ENCODE measurements at regions not wholly inside any gene's neighbourhood (a gene's known extent, or its start where the extent isn't known, plus 50 kb on each side); places are given as distances from the start of the nearest gene placed in this dataset.

- no peak overlapping the region for H4K8ac ChIP-seq (ENCODE audit: low read depth, low read length)
- no peak overlapping the region for H2AFZ ChIP-seq (ENCODE audit: low read length)
- H3K9ac ChIP-seq (ENCODE audit: low read depth, low read length, poor library complexity) = no peak overlapping the region
- H3K4me3 ChIP-seq (ENCODE audit: low read length in 2 of 2) = no peak overlapping the region
- H3K14ac ChIP-seq (ENCODE audit: low read length) = no peak overlapping the region
- no CpG with 5 or more reads among the region's 5 CpGs for WGBS, 2 donors (ENCODE audit: extremely low coverage in 2 of 2, insufficient read length in 2 of 2, insufficient replicate concordance in 1 of 2)
- no peak overlapping the region for H3K4me2 ChIP-seq (ENCODE audit: insufficient read depth, low read length, poor library complexity, severe bottlenecking)
- H2BK5ac ChIP-seq (ENCODE audit: low read length) = no peak overlapping the region
- no peak overlapping the region for H2BK120ac ChIP-seq (ENCODE audit: low read depth, low read length)
- H3K36me3 ChIP-seq (replicated peaks in 1 of 2; ENCODE audit: control insufficient read depth in 2 of 2, insufficient read depth in 2 of 2, low read length in 2 of 2) = no peaks in the 10 kb centered on the region
- no peak overlapping the region for H3K23ac ChIP-seq (ENCODE audit: low read depth, low read length, poor library complexity)
- H3K18ac ChIP-seq (ENCODE audit: low read length) = no peak overlapping the region
- no peaks in the 10 kb centered on the region for H3K79me1 ChIP-seq (ENCODE audit: low read depth, low read length)
- DNase-seq (ENCODE audit: low spot score) = no peak
- no peak overlapping the region for H3K27ac ChIP-seq (replicated peaks; ENCODE audit: low read length)
- H3K27me3 ChIP-seq (ENCODE audit: control insufficient read depth in 3 of 3, insufficient read depth in 3 of 3, low read depth in 1 of 3, low read length in 3 of 3) = no peaks in the 10 kb centered on the region
- H3K9me3 ChIP-seq (replicated peaks in 1 of 2; ENCODE audit: control insufficient read depth in 2 of 2, insufficient read depth in 1 of 2, low read depth in 1 of 2, low read length in 2 of 2) = no peaks in the 10 kb centered on the region
- H2BK12ac ChIP-seq (ENCODE audit: low read length) = no peak overlapping the region
- H2BK15ac ChIP-seq (ENCODE audit: low read length) = no peak overlapping the region
- H4K91ac ChIP-seq (ENCODE audit: low read depth, low read length, poor library complexity) = no peak overlapping the region
- H2AK5ac ChIP-seq (ENCODE audit: low read depth, low read length) = no peak overlapping the region
- peaks cover 0 to 15% of the 10 kb centered on the region in 2 donors for H3K4me1 ChIP-seq (ENCODE audit: control insufficient read depth in 2 of 2, insufficient read depth in 1 of 2, low read depth in 1 of 2, low read length in 2 of 2)
- H3K4ac ChIP-seq (ENCODE audit: low read length) = no peak overlapping the region
Observed at GRCh38 chr16:56111100-56111499, 80.2 kb upstream of the GNAO1 start.

- Histone ChIP-seq H3K9me3 (replicated peaks in 1 of 2; ENCODE audit: control insufficient read depth in 2 of 2, insufficient read depth in 1 of 2, low read depth in 1 of 2, low read length in 2 of 2) (no peaks in the 10 kb centered on the region), H3K4ac (ENCODE audit: low read length) (no peak overlapping the region), H2BK12ac (ENCODE audit: low read length) (no peak overlapping the region), H3K4me2 (ENCODE audit: insufficient read depth, low read length, poor library complexity, severe bottlenecking) (no peak overlapping the region), H2BK120ac (ENCODE audit: low read depth, low read length) (no peak overlapping the region), H2AK5ac (ENCODE audit: low read depth, low read length) (no peak overlapping the region), H3K79me1 (ENCODE audit: low read depth, low read length) (no peaks in the 10 kb centered on the region), H2BK5ac (ENCODE audit: low read length) (no peak overlapping the region), H3K9ac (ENCODE audit: low read depth, low read length, poor library complexity) (no peak overlapping the region), H3K14ac (ENCODE audit: low read length) (no peak overlapping the region), H3K18ac (ENCODE audit: low read length) (no peak overlapping the region), H3K27me3 (ENCODE audit: control insufficient read depth in 3 of 3, insufficient read depth in 3 of 3, low read depth in 1 of 3, low read length in 3 of 3) (no peaks in the 10 kb centered on the region), H3K4me1 (ENCODE audit: control insufficient read depth in 2 of 2, insufficient read depth in 1 of 2, low read depth in 1 of 2, low read length in 2 of 2) (peaks cover 0 to 11% of the 10 kb centered on the region in 2 donors), H4K8ac (ENCODE audit: low read depth, low read length) (no peak overlapping the region), H3K23ac (ENCODE audit: low read depth, low read length, poor library complexity) (no peak overlapping the region), H2BK15ac (ENCODE audit: low read length) (no peak overlapping the region), H2AFZ (ENCODE audit: low read length) (no peak overlapping the region), H3K4me3 (ENCODE audit: low read length in 2 of 2) (no peak overlapping the region), H4K91ac (ENCODE audit: low read depth, low read length, poor library complexity) (no peak overlapping the region), H3K27ac (replicated peaks; ENCODE audit: low read length) (no peak overlapping the region), H3K36me3 (replicated peaks in 1 of 2; ENCODE audit: control insufficient read depth in 2 of 2, insufficient read depth in 2 of 2, low read length in 2 of 2) (no peaks in the 10 kb centered on the region)
- no peak for DNase-seq (ENCODE audit: low spot score)
- WGBS, 2 donors (ENCODE audit: extremely low coverage in 2 of 2, insufficient read length in 2 of 2, insufficient replicate concordance in 1 of 2) = no CpG with 5 or more reads among the region's 4 CpGs
Observed at GRCh38 chr16:56109994-56110393, 81.3 kb upstream of the GNAO1 start.

GRCh38 chr16:56109205-56109604 lies 82.1 kb upstream of the GNAO1 start:
- Histone ChIP-seq H2BK5ac (ENCODE audit: low read length) (no peak overlapping the region), H3K36me3 (replicated peaks in 1 of 2; ENCODE audit: control insufficient read depth in 2 of 2, insufficient read depth in 2 of 2, low read length in 2 of 2) (no peaks in the 10 kb centered on the region), H3K14ac (ENCODE audit: low read length) (no peak overlapping the region), H4K8ac (ENCODE audit: low read depth, low read length) (no peak overlapping the region), H2BK120ac (ENCODE audit: low read depth, low read length) (no peak overlapping the region), H2BK15ac (ENCODE audit: low read length) (no peak overlapping the region), H3K4ac (ENCODE audit: low read length) (no peak overlapping the region), H3K79me1 (ENCODE audit: low read depth, low read length) (no peaks in the 10 kb centered on the region), H3K4me2 (ENCODE audit: insufficient read depth, low read length, poor library complexity, severe bottlenecking) (no peak overlapping the region), H2AFZ (ENCODE audit: low read length) (no peak overlapping the region), H3K4me1 (ENCODE audit: control insufficient read depth in 2 of 2, insufficient read depth in 1 of 2, low read depth in 1 of 2, low read length in 2 of 2) (peaks cover 0 to 11% of the 10 kb centered on the region in 2 donors), H3K27me3 (ENCODE audit: control insufficient read depth in 3 of 3, insufficient read depth in 3 of 3, low read depth in 1 of 3, low read length in 3 of 3) (no peaks in the 10 kb centered on the region), H2AK5ac (ENCODE audit: low read depth, low read length) (no peak overlapping the region), H3K4me3 (ENCODE audit: low read length in 2 of 2) (no peak overlapping the region), H3K23ac (ENCODE audit: low read depth, low read length, poor library complexity) (no peak overlapping the region), H3K27ac (replicated peaks; ENCODE audit: low read length) (no peak overlapping the region), H2BK12ac (ENCODE audit: low read length) (no peak overlapping the region), H3K18ac (ENCODE audit: low read length) (no peak overlapping the region), H3K9ac (ENCODE audit: low read depth, low read length, poor library complexity) (no peak overlapping the region), H4K91ac (ENCODE audit: low read depth, low read length, poor library complexity) (no peak overlapping the region), H3K9me3 (replicated peaks in 1 of 2; ENCODE audit: control insufficient read depth in 2 of 2, insufficient read depth in 1 of 2, low read depth in 1 of 2, low read length in 2 of 2) (no peaks in the 10 kb centered on the region)
- no CpG with 5 or more reads among the region's 1 CpG for WGBS, 2 donors (ENCODE audit: extremely low coverage in 2 of 2, insufficient read length in 2 of 2, insufficient replicate concordance in 1 of 2)
- DNase-seq (ENCODE audit: low spot score) = no peak

GRCh38 chr16:56108724-56109123 lies 82.6 kb upstream of the GNAO1 start:
- H2BK5ac ChIP-seq (ENCODE audit: low read length) = no peak overlapping the region
- no peak overlapping the region for H2BK12ac ChIP-seq (ENCODE audit: low read length)
- no peak overlapping the region for H2AK5ac ChIP-seq (ENCODE audit: low read depth, low read length)
- H3K4me2 ChIP-seq (ENCODE audit: insufficient read depth, low read length, poor library complexity, severe bottlenecking) = no peak overlapping the region
- H3K9me3 ChIP-seq (replicated peaks in 1 of 2; ENCODE audit: control insufficient read depth in 2 of 2, insufficient read depth in 1 of 2, low read depth in 1 of 2, low read length in 2 of 2) = no peaks in the 10 kb centered on the region
- WGBS, 2 donors (ENCODE audit: extremely low coverage in 2 of 2, insufficient read length in 2 of 2, insufficient replicate concordance in 1 of 2) = no CpG with 5 or more reads among the region's 4 CpGs
- no peak overlapping the region for H2BK15ac ChIP-seq (ENCODE audit: low read length)
- H3K4ac ChIP-seq (ENCODE audit: low read length) = no peak overlapping the region
- H3K23ac ChIP-seq (ENCODE audit: low read depth, low read length, poor library complexity) = no peak overlapping the region
- no peak for DNase-seq (ENCODE audit: low spot score)
- no peak overlapping the region for H4K91ac ChIP-seq (ENCODE audit: low read depth, low read length, poor library complexity)
- H2BK120ac ChIP-seq (ENCODE audit: low read depth, low read length) = no peak overlapping the region
- no peak overlapping the region for H3K18ac ChIP-seq (ENCODE audit: low read length)
- no peaks in the 10 kb centered on the region for H3K27me3 ChIP-seq (ENCODE audit: control insufficient read depth in 3 of 3, insufficient read depth in 3 of 3, low read depth in 1 of 3, low read length in 3 of 3)
- no peaks in the 10 kb centered on the region for H3K36me3 ChIP-seq (replicated peaks in 1 of 2; ENCODE audit: control insufficient read depth in 2 of 2, insufficient read depth in 2 of 2, low read length in 2 of 2)
- no peak overlapping the region for H3K27ac ChIP-seq (replicated peaks; ENCODE audit: low read length)
- H3K9ac ChIP-seq (ENCODE audit: low read depth, low read length, poor library complexity) = no peak overlapping the region
- no peak overlapping the region for H4K8ac ChIP-seq (ENCODE audit: low read depth, low read length)
- H3K14ac ChIP-seq (ENCODE audit: low read length) = no peak overlapping the region
- no peaks in the 10 kb centered on the region for H3K79me1 ChIP-seq (ENCODE audit: low read depth, low read length)
- no peak overlapping the region for H2AFZ ChIP-seq (ENCODE audit: low read length)
- H3K4me3 ChIP-seq (ENCODE audit: low read length in 2 of 2) = no peak overlapping the region
- H3K4me1 ChIP-seq (ENCODE audit: control insufficient read depth in 2 of 2, insufficient read depth in 1 of 2, low read depth in 1 of 2, low read length in 2 of 2) = peaks cover 0 to 11% of the 10 kb centered on the region in 2 donors

Measured in neuronal stem cell (in vitro differentiated cells).